ENCODE measurements at regions not wholly inside any gene's neighbourhood (a gene's known extent, or its start where the extent isn't known, plus 50 kb on each side); places are given as distances from the start of the nearest gene placed in this dataset.

GRCh38 chr2:235168174-235168979, 216.6 kb downstream of the SH3BP4 start:
- no peak for DNase-seq (ENCODE audit: low read depth in 2 of 2)

- no peak for DNase-seq (ENCODE audit: low read depth in 2 of 2)
Observed at GRCh38 chr2:235170016-235170415, 218.2 kb downstream of the SH3BP4 start.

- no peak for DNase-seq (ENCODE audit: low read depth in 2 of 2)
Observed at GRCh38 chr2:235170536-235171521, 219.0 kb downstream of the SH3BP4 start.

- DNase-seq (ENCODE audit: low read depth in 2 of 2), result no peak
Observed at GRCh38 chr2:235171550-235172031, 219.8 kb downstream of the SH3BP4 start.

GRCh38 chr2:235180642-235181041, 228.8 kb downstream of the SH3BP4 start:
- no peak for DNase-seq (ENCODE audit: low read depth in 2 of 2)

GRCh38 chr2:235183786-235184185, 232.0 kb downstream of the SH3BP4 start:
- no peak for DNase-seq (ENCODE audit: low read depth in 2 of 2)

- DNase-seq (ENCODE audit: low read depth in 2 of 2), result no peak
Observed at GRCh38 chr2:235187806-235188205, 236.0 kb downstream of the SH3BP4 start.

GRCh38 chr2:235191486-235191885, 239.7 kb downstream of the SH3BP4 start:
- DNase-seq (ENCODE audit: low read depth in 2 of 2), result no peak

GRCh38 chr2:235191978-235192377, 240.2 kb downstream of the SH3BP4 start:
- DNase-seq (ENCODE audit: low read depth in 2 of 2), result no peak

- no peak for DNase-seq (ENCODE audit: low read depth in 2 of 2)
Observed at GRCh38 chr2:235194351-235194750, 242.5 kb downstream of the SH3BP4 start.

- no peak for DNase-seq (ENCODE audit: low read depth in 2 of 2)
Observed at GRCh38 chr2:235194836-235195235, 243.0 kb downstream of the SH3BP4 start.

- no peak for DNase-seq (ENCODE audit: low read depth in 2 of 2)
Observed at GRCh38 chr2:235195921-235196320, 244.1 kb downstream of the SH3BP4 start.

- no peak for DNase-seq (ENCODE audit: low read depth in 2 of 2)
Observed at GRCh38 chr2:235199128-235199527, 247.3 kb downstream of the SH3BP4 start.

- no peak for DNase-seq (ENCODE audit: low read depth in 2 of 2)
Observed at GRCh38 chr2:235200216-235200615, 248.4 kb downstream of the SH3BP4 start.

- no peak for DNase-seq (ENCODE audit: low read depth in 2 of 2)
Observed at GRCh38 chr2:235201756-235202155, 249.9 kb downstream of the SH3BP4 start.

GRCh38 chr2:235204948-235205347, 253.1 kb downstream of the SH3BP4 start:
- no peak for DNase-seq (ENCODE audit: low read depth in 2 of 2)

GRCh38 chr2:235206399-235206798, 254.6 kb downstream of the SH3BP4 start:
- DNase-seq (ENCODE audit: low read depth in 2 of 2), result no peak

- no peak for DNase-seq (ENCODE audit: low read depth in 2 of 2)
Observed at GRCh38 chr2:235206980-235207579, 255.3 kb downstream of the SH3BP4 start.

- no peak for DNase-seq (ENCODE audit: low read depth in 2 of 2)
Observed at GRCh38 chr2:235211056-235211455, 259.2 kb downstream of the SH3BP4 start.

GRCh38 chr2:235212501-235213158, 260.8 kb downstream of the SH3BP4 start:
- DNase-seq (ENCODE audit: low read depth in 2 of 2), result no peak

GRCh38 chr2:235215248-235215647, 263.4 kb downstream of the SH3BP4 start:
- no peak for DNase-seq (ENCODE audit: low read depth in 2 of 2)

- DNase-seq (ENCODE audit: low read depth in 2 of 2), result no peak
Observed at GRCh38 chr2:235216901-235217300, 265.1 kb downstream of the SH3BP4 start.

Measured in stimulated activated CD4-positive, alpha-beta T cell treated with anti-CD3 and anti-CD28 coated beads, Interleukin-15, amount 100 ng/mL, for 48 hours (primary cell).